GM19468 (cell line): ENCODE measurements at regions not wholly inside any gene's neighbourhood (a gene's known extent, or its start where the extent isn't known, plus 50 kb on each side); places are given as distances from the start of the nearest gene placed in this dataset.

Experiments used
- ATAC-seq: cut with Tn5 transposase; IDR thresholded peaks from one replicate; pipeline ENCODE4 v1.9.1; 2021; ENCODE audit warnings: mild to moderate bottlenecking, moderate library complexity, moderate number of reproducible peaks; ENCODE audit not compliant: unreplicated experiment; ENCODE audit errors: extremely low read depth

DNA sequence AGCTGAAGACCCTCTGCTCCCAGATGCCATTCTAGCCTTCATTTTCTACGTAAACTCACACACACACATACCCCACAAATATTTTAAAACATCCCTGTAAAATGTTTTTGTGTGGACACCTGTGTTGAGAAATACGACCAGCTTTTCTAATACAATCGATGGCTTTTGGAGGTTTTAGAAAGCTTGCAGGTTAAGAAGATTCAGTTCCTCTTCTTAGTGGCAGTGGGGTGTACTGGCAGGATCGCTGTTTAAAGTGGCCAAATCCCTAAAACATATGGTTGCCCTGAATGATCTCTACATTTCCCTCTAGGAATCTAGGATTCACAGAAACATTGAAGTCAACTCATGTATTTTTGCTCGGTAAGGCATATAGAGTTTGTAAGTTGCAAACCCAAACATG is 236.3 kb downstream of the NSG2 start:
- ATAC-seq: no peak

DNA sequence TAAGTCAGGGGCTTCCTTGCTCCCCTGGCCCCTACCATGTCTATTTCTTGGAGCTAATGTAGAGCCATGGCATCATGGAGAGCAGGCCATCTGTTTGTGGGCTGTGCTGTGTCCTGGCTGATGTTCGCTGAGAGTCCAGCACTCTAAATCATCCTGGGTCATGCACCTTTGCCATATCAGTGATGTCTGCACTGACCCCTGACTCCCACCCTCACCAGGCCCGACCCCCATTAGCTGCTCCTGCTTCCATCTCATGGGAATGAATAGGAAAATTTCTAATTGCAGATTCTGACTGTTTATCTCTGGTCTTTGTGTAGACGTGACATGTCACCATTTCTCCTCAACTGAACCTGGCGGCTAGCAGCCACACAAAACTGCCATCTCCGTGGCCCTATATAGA is 236.9 kb downstream of the NSG2 start:
- ATAC-seq: no peak

DNA sequence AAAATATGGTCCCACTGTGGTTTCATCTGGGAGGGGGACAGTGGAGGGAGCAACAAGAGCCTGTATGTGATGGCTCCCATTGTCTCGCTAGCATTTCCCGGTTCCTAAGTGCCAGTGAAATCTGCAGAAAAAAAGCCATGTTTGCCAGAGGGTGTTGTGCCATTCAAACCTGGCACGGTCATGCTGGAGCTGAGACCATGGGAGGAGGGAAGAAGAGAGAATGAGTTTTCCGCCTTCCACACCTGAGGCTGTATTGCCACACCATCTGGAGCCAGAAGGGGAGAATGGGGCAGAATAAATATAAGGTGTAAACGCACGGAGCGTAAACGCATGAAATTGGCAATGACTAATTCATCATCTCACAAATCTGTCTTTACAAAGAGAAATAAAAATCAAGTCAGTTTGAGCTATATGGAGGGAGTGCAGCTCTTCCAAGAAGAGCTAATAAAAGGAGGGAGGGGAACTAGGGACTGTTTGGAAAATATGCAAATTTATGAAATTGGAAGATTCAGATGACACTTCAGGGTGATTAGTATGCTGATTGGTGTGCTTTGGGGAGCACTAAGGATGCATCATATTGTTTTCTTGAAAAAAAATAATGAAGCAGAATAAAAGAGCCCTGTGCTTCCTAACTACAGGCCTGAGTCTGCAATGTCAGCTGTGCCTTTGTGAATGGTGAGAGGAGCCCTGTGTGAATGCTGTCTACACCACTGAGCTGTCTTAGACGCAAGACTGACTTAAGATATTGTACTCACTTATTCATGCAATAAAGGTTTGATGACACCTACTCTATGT is 237.9 kb downstream of the NSG2 start:
- ATAC-seq: no peak

DNA sequence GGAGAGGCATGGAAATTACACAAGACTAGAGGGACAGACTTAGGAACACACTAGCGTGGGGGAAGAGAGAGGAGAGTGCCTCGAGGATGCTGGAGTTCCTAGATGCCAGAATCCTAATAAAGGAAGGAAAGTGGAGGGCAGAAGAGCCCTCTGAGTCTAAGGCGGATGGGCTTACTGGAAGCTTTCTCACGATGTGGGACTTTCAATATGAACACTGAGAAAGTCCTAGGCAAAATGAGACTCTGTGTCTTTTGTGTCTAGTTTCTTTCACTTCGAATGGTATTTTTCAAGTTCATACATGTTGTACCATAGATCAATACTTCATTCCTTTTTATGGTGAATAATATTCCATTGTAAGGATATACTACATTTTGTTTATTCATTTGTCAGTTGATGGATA is 239.4 kb downstream of the NSG2 start:
- no peak for ATAC-seq

DNA sequence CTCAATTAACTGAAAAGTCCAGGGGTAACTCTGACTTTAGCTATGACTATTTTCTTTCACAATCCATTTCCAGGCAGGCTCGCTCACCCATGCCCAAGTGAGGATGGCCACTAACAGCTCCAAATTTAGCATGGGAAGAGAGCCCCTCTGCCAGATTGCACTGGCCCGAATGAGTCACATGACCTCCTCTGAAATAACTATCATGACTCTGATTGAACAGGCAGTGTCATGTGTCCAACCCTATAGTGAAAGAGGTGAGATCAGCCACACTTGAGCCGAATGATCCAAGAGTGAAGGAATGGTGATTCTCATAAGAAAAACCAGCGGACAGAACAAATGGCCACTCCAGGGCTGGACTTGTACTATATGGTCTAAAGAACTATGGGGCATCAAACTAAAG is 242.3 kb downstream of the NSG2 start:
- ATAC-seq: no peak

DNA sequence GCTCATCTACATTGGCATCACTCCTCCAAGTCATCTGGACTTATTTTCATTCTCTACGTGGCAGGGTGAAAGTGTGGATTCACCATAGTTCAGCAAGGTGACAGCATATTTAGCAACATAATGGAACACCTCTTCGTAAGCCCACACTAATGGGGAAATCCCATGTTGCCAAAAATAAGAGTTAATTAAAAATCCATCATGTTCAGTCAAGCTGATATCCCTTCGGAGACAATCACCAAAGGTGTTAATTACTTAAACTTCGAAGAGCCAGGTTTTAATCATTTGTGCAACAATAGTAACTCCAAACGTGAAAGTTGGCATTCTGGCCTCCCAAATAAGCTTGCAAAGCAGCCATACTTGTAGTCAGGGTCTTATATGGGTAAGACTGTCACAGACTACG is 242.9 kb downstream of the NSG2 start:
- ATAC-seq: no peak

DNA sequence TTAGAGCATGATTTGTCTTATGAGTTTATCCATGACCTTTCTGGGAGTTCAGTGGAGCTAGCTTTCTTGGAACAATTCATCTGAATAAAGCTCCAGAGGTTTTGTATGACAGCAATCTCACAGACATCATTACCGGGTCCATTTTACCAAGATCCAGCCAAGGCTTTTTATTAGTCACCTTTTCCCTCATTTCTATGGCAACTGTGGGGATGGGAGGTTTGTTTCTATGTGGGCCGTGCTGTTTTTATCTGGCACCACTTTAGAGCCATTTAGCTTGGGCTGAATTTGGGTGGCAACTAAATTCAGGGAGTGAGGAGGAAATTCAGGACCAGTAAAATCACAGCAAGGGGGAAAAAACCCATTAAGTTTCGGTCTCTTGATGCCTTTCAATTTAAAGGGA is 245.7 kb downstream of the NSG2 start:
- no peak for ATAC-seq

DNA sequence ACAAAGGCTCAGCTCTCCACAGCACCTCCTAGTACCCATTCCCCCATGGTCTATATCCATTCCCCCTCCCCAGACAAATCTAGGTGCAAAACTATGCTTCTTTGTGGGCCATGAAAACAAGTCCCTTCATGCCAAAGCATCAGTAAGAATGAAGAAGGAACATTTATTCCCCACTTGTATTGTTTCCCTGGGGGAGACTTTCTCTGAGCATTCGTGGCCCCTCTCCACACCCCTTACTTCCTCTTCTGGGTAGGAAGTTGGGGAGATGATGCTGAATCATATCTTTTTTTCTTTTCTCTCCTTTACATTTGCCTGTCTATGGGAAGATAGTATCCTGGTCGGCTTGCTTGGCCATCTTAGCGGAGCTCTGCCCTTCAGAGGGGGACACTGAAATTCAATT is 246.8 kb downstream of the NSG2 start:
- no peak for ATAC-seq

DNA sequence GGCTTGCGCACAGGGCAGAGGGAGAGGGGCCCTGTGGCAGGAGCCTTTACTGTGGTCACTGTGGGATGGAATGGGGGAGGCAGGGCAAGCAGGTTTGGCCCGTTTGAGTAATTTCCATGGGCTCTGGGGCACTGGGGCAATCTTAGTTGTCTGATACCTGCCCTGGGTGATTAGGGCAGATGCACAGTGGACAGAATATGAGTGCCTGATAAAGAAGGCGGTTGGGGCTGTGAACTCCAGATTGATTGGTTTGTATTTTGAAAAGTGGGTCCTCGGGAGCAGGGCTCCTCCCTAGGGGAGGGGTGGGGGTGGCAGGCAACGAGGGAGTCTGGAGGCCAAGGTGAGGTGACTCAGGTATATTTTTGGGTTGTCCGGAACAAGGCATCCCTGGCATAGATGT is 247.5 kb downstream of the NSG2 start:
- no peak for ATAC-seq

DNA sequence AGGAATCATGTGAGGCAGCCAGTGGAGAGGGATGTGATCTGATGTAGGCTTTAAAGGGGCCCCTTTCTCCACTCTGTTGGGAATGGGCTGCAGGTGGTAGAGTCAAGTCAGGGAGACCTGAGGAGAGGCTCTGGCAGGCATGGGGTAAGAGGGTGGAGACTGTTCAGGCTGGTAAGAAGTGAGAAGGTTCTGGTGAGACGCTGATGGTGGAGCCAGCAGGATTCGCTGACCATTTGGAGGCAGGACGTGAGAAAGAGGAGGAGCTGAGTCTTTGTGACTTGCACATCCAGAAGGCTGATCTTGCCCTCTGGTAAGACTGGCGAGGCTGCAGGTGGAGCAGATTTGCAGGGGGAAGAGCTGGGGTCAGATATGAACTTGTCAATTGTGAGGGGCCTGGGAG is 248.0 kb downstream of the NSG2 start:
- ATAC-seq: no peak

DNA sequence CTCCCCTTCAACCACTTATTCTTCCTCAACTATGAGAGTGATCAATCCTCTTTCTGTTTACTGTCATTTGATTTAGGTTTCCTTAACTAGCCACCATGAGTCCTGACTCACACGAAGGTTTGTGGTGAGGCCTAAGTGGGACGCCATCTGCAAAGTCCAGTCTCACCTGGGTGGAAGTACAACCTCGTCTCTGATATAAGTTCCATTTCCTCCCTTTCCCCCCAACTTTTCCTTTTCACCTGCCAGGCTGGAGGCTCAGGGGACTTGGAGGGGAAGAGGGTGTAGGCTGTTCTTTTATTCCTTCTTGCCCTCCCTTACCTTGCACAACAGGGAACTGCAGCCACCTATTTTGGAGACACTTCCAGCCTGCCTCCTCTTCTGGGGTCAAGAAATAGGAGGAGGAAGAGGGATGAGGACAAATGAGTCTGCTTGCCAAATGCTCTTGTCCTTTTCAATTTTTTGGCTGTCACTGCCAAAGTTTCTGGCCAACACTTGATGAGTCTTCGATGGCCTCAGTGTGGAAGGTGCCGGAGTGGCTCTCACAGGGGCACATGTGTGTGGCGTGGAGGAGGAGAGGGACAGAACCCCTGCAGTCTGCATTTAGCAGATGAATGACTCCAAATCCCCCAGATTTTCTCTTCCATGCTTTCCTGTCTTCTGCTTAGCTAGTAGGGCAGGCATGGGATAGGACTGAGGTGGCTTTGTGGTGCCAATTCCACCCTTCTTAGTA is 249.6 kb downstream of the NSG2 start:
- ATAC-seq: no peak

DNA sequence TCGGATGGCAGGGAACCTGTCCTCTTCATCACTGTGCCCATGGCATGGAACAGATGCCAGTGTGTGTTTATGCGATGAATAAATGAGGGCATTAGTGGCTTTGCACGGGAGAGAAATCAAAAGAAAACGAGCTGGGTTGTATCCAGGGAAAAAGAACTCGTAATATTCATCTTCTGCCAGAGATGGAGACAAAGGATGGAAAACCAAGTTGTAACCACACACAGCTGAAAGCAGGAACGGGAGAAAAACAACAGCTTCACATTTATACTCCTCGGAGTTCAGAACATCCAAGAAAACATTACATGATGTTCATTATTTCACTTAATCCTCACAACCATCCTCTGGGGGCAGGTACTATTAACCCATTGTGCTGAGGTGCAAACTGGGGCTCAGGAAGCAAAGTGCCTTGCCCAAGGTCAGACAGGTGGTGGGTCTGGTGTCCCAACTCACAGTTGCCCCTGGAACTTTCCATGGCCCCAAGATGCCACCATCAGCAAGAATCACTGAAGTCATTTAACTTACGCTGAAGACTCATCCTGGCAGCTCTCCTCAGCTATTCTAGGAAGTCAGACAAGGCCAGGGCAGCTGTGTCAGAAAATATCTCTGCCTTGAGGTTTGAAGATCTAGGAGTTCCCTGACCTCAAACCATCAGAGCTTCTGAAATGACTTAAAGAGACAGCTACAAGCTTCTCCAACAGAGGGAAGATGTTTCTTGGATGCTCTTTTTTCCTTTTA is 250.4 kb downstream of the NSG2 start:
- ATAC-seq: no peak

DNA sequence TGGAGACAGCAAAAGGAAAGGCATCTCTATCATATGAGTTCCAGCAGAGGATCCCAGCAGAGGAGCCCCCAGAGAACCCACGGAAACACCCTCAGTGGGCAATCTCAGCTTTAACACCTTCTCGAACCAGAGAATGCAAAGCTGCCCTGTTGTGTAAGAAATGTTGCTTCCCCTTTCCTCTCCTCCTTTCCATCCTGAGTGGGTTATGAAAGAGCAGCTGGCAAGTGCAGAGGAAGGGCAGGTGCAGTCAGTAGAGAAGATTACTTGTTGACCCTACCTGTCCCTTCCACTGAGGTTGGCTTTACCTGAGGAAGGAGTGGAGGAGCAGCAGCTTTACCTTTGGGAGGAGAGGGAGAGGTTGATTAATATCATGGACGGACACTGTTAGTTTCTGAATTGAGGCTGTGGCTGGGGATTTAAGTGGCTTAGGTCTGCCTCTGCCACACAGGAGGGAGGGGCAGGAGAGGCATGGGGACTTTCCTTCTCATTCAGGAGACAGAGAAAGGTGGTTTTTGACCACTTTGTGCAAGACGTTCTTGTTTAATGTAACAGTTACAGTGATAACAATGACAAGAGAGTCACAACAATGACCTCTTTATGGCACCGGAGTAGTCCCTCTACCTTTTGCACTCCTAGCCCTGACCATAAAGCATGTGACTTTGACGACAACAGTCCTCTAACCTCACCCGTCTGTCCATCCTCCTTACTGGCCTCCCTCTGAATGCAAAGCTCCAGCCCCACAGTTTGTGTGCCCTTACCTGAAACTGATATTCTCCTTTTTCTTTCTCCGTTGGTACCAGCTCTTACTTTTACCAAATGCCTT is 254.8 kb downstream of the NSG2 start:
- no peak for ATAC-seq

DNA sequence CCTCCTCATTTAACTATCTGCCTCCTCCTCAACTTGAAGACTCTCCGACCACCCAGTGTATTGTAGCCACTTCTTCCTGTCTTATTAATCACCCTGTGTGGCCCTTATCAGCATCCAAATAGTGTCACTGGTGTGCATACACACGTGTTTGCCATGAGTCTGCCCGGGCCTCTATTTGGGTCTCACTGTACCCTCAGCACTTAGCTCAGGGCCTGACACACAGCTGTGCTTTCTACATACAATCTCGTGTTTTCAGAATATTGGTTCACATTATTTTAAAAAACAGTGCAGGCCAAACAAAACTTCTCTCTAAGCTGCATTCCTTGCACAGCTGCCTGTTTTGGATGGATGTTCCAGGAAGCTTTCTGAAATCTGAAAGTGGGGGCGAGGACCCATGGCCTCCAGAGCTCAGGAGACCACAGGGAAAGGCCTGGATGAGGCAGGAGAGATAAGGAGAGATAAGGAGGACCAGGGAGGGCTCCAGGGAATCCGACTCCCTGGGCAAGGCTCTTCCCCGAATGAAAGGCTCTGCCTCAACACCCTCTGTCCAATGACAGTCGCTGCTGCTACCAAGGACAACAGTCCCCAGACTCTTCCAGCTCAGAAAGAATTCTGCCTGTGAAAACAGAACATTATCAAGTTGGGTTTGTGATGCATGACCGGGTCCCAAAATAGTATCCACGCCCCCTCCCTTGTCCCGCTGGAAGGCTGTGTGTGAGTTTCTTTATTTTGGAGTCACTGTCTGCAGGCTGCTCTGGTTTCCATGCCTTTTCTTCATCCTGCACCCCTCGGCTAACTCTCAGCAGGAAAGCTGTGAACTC is 255.6 kb downstream of the NSG2 start:
- no peak for ATAC-seq

DNA sequence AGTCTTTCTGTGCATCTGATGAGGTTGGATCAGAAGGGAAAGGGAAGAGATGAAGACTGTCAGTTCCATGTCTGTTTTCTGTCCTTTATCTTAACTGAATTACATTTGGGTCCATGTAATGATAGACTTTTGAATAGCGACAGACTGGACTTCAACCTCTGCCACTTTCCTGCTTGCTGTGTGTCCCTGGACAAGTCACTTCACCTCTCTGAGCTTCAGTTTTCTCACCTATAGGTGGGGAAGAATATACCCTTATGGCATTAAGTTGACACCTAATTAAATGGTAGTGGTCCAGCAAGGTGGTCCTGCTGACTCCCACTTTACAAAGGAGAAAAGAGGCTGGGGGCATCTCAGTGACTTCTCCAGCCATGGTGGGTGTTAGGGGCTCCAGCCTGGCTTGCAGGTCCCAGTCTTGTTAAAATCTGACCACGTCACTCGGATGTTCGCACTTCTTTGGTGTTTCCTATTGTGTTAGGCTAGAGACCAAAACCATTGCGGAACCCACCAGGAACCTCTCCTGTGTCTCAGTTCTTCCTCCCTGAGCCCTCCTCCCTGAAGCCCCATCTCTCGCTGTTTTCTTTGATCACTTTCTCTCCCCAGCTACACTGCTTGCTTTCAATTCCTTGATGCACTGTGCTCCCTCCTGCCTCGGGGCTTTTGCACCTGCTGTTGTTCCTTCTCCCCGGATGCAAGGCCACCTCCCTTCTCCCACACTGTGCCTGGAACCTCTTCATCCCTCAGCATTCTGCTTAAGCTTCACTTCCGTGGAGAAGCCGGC is 256.5 kb downstream of the NSG2 start:
- no peak for ATAC-seq

DNA sequence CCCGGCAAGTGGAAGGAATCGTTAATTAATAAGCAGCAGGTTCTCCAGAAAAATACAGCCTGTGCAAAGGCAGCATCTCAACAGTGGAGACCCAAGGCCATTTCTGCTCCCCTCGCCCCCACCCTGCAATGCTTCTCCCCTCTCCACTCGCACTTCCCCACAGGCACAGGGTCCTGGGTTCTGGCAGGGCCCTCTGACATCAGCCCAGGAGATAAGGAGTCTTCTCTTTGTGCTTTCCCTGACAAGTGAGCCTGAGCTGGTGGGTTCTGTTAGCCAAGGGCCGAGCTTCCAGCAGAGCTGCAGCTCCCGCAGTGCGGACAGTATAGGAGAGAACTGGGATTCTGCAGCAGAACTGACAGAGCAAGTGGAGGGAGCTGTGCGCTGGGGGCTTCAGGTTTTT is 257.5 kb downstream of the NSG2 start:
- ATAC-seq: no peak

DNA sequence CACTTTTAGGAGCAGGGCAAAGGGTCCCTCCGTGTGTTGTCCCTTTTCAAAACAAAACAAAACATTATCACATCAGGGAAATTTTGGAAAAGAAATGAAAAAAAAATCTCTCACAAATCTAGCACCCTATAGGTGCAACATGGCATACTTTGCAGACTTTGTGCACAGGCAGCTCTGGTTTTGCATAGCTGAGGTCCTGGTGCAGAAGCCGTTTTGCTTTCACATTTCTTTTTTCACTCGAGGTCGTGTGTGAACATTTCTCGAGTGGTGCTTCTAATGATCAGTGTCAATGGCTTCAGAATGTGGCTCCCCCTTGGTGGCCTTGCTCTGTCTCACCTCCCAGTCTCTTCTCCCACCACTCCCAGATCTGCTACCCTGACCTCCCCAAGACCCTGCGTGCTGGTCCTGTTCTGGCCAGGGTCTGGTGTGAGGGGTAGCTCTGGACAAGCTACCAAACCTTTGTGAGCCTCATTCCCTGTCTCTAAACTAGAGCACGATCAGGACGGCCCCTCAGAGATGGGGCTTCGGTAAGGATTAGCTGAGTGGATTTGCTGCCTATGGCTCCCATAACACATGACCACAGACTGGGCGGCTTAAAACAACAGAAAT is 258.0 kb downstream of the NSG2 start:
- no peak for ATAC-seq

DNA sequence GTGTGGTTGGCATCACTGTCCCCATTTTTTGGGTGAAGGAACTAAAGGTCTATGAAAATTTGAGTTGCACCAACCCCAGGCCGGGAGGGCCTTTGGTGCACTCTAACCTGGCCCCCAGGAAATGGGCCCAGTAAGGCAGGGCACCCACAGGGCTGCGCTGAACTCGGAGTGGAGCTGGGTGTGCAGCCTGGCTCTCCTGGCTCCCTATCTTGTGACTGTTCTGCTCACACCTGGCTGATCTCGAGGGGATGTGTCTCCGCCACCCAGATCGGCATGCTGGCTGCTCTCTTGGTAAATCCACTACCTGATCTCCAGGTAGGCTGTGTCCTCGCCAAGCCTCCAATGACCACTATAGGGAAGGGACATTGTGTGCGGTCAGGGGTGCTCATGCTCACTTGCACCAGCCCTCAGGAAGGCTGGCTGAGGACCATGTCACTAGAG is 259.8 kb downstream of the NSG2 start:
- no peak for ATAC-seq
